ENCODE measurements at regions not wholly inside any gene's neighbourhood (a gene's known extent, or its start where the extent isn't known, plus 50 kb on each side); places are given as distances from the start of the nearest gene placed in this dataset.

DNA sequence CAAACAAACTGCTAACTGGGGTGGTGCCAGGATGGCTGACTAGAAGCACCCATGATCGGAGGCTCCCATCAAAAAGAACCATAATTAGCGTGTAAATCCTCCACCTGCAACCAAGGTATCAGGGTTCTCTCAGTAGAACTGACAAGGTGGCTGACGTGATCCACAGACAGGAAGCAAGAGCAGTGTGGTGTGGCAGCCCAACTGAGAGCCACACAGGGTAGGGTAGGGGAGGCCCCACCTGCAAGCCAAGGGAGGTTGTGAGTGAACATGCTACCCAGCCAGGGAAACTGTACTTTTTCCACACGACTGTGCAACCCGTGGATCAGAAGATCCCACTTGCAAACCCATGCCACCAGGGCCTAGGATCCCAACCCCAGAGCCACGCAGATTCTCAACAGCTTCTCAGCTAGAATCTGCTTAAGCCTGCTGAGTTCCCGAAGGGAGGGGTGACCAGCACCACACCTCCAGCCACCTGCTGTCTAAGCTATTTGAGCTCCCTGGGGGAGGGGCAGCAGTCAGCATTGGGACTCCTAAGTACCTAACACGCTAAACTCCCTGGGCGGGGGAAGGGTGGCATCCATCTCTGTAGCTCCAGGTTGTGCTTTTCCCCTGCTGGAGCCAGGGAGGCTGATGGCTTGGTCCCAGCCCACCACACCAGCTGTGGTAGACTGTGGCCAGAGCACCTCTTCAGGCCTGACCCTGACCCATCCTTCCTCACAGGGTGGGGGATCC, 425.1 kb downstream of the GPM6A start:
- no peak for TF ChIP-seq EP300 (IDR thresholded peaks at IDR 0.05)
- no peak for TF ChIP-seq POLR2A (IDR thresholded peaks at IDR 0.05)

Data from tibial nerve (tissue), 3 donors.